CD14-positive monocyte (primary cell): ENCODE measurements at regions not wholly inside any gene's neighbourhood (a gene's known extent, or its start where the extent isn't known, plus 50 kb on each side); places are given as distances from the start of the nearest gene placed in this dataset.

Experiments used
- DNase-seq, 3 donors: peaks; one replicate each; pipeline ENCODE4 v3.0.0-alpha.2; 2011 to 2022
- H2AFZ ChIP-seq: 2 replicates; pipeline ENCODE4 v1.6.0; 2012; ENCODE audit warnings: mild to moderate bottlenecking, low read depth, low read length, inconsistent platforms; ENCODE audit not compliant: insufficient read depth, poor library complexity, severe bottlenecking
- H3K27ac ChIP-seq, 2 donors: 1 replicate in 1 of 2; 2 replicates in 1 of 2; pipeline ENCODE4 v1.5.1; 2012 to 2013; ENCODE audit warnings: low read length in 2 of 2, control low read depth in 1 of 2, inconsistent platforms in 1 of 2, low read depth in 1 of 2, mild to moderate bottlenecking in 1 of 2
- H3K27me3 ChIP-seq, 2 donors: one replicate each; pipeline versions ENCODE4 v1.6.0 to v1.6.1; 2011 to 2013; ENCODE audit warnings: low read length in 2 of 2; ENCODE audit not compliant: control insufficient read depth in 2 of 2, insufficient read depth in 2 of 2
- H3K36me3 ChIP-seq, 2 donors: replicated peaks in 1 of 2; 1 replicate in 1 of 2; 2 replicates in 1 of 2; pipeline versions ENCODE4 v1.5.1 to v1.6.1; 2012 to 2013; ENCODE audit warnings: low read length in 2 of 2, control low read depth in 1 of 2, inconsistent platforms in 1 of 2, mild to moderate bottlenecking in 1 of 2; ENCODE audit not compliant: insufficient read depth in 2 of 2, control insufficient read depth in 1 of 2
- H3K4me1 ChIP-seq, 2 donors: 1 replicate in 1 of 2; 2 replicates in 1 of 2; pipeline versions ENCODE4 v1.5.1 to v1.6.1; 2012 to 2013; ENCODE audit warnings: low read length in 2 of 2, control low read depth in 1 of 2, inconsistent platforms in 1 of 2, mild to moderate bottlenecking in 1 of 2, moderate library complexity in 1 of 2; ENCODE audit not compliant: insufficient read depth in 2 of 2, control insufficient read depth in 1 of 2
- H3K4me2 ChIP-seq: replicated peaks from 2 replicates; pipeline ENCODE3; 2012; ENCODE audit warnings: low read length, moderate library complexity, mild to moderate bottlenecking; ENCODE audit not compliant: poor library complexity, severe bottlenecking; ENCODE audit errors: extremely low read depth
- H3K4me3 ChIP-seq, 3 experiments: fragments of 200-600 bp in 1 of 3; sonication (generic) in 1 of 3; replicated peaks in 1 of 3; 1 replicate in 2 of 3; 2 replicates in 1 of 3; pipeline ENCODE4 v1.5.1; 2011 to 2013; ENCODE audit warnings: low read length in 3 of 3, mild to moderate bottlenecking in 3 of 3, control low read depth in 2 of 3, low read depth in 2 of 3, inconsistent platforms in 1 of 3, moderate library complexity in 1 of 3
- H3K79me2 ChIP-seq: 2 replicates; pipeline ENCODE4 v1.6.0; 2012; ENCODE audit warnings: mild to moderate bottlenecking, control low read depth, inconsistent platforms, low read length, moderate library complexity; ENCODE audit not compliant: insufficient read depth
- H3K9ac ChIP-seq: 2 replicates; pipeline ENCODE4 v1.6.0; 2017; ENCODE audit warnings: low read length, mild to moderate bottlenecking; ENCODE audit not compliant: insufficient read depth, poor library complexity, severe bottlenecking
- H3K9me3 ChIP-seq, 2 donors: replicated peaks in 1 of 2; 1 replicate in 1 of 2; 2 replicates in 1 of 2; pipeline versions ENCODE4 v1.5.1 to v1.6.1; 2012 to 2013; ENCODE audit warnings: low read length in 2 of 2, control low read depth in 1 of 2; ENCODE audit not compliant: control insufficient read depth in 1 of 2, insufficient read depth in 1 of 2
- H4K20me1 ChIP-seq: 2 replicates; pipeline ENCODE4 v1.6.0; 2012; ENCODE audit warnings: mild to moderate bottlenecking, low read length, control low read depth, moderate library complexity; ENCODE audit not compliant: insufficient read depth
- H3K27ac Mint-ChIP-seq, 7 donors: one replicate each; pipeline ENCODE4 v1.8.0; 2020; ENCODE audit warnings: mild to moderate bottlenecking in 7 of 7, mixed read lengths in 7 of 7, moderate library complexity in 6 of 7, inconsistent platforms in 2 of 7
- H3K27me3 Mint-ChIP-seq, 3 donors: one replicate each; pipeline ENCODE4 v1.8.0; 2021 to 2022; ENCODE audit warnings: low read depth in 3 of 3, mild to moderate bottlenecking in 3 of 3, mixed read lengths in 3 of 3, moderate library complexity in 3 of 3, inconsistent platforms in 1 of 3
- H3K36me3 Mint-ChIP-seq, 2 donors: one replicate each; pipeline ENCODE4 v1.8.0; 2020; ENCODE audit warnings: mixed read lengths in 2 of 2, inconsistent platforms in 1 of 2, mild to moderate bottlenecking in 1 of 2
- H3K4me1 Mint-ChIP-seq: one replicate; pipeline ENCODE4 v1.8.0; 2020; ENCODE audit warnings: mild to moderate bottlenecking, mixed read lengths
- H3K4me3 Mint-ChIP-seq, 2 donors: one replicate each; pipeline ENCODE4 v1.8.0; 2020; ENCODE audit warnings: mild to moderate bottlenecking in 2 of 2, mixed read lengths in 2 of 2, moderate library complexity in 1 of 2
- H3K9me3 Mint-ChIP-seq, 7 donors: one replicate each; pipeline ENCODE4 v1.8.0; 2020 to 2022; ENCODE audit warnings: mixed read lengths in 7 of 7, mild to moderate bottlenecking in 6 of 7, moderate library complexity in 6 of 7, inconsistent platforms in 2 of 7
- CTCF ChIP-seq: fragments of 200-600 bp; IDR thresholded peaks from one replicate; pipeline ENCODE4 v1.8.0; 2022; ENCODE audit warnings: antibody characterized with exemption, mild to moderate bottlenecking
- WGBS: methylation state at CpG from one replicate; pipeline ENCODE4 v1.1.5; 2013; ENCODE audit warnings: missing lambda C conversion rate; ENCODE audit not compliant: insufficient coverage; 5-methylcytosine and 5-hydroxymethylcytosine counted together
- intact Hi-C, 2 donors: fragments of 100-400 bp; cut with micrococcal nuclease; formaldehyde crosslinking; loops; one replicate each; pipeline versions ENCODE4 v1.15.0 to v1.15.1; 2023

DNA sequence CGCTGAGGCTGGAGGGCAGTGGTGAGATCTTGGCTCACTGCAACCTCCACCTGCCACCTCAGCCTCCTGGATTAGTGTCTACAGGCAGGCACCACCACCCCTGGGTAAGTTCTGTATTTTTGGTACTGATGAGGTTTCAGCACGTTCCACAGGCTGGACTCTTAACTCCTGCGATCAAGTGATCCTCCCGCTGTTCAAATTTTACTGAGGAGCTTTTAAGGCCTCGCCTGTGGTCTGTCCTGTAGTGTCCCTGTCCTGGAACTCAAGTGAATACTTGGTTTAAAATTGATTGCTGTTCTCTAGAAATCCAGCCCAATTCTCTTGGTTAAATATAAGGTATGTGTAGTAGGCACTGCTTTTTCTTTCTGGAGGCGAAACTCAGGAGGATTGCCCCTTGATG lies 65.2 kb downstream of the DPRX start:
- no peaks in the 10 kb centered on the region for H3K79me2 ChIP-seq
- H3K4me1 ChIP-seq, result no peaks in the 10 kb centered on the region
- H3K27me3 ChIP-seq, result no peaks in the 10 kb centered on the region
- no peak overlapping the region for H3K27ac Mint-ChIP-seq
- peaks cover 0 to 3% (median 2%) of the 10 kb centered on the region in 3 donors for H3K27me3 Mint-ChIP-seq
- no peak for TF ChIP-seq CTCF
- no peak overlapping the region for H3K4me2 ChIP-seq
- H3K4me3 Mint-ChIP-seq, result no peak overlapping the region
- no peak overlapping the region for H2AFZ ChIP-seq
- H3K4me1 Mint-ChIP-seq, result no peaks in the 10 kb centered on the region
- WGBS, result 91% methylated on average over 5 of the region's 6 CpGs
- H3K27ac ChIP-seq, result no peak overlapping the region
- peaks cover 12 to 60% (median 48%) of the 10 kb centered on the region in 7 donors for H3K9me3 Mint-ChIP-seq
- DNase-seq, result no peak
- H3K4me3 ChIP-seq, result no peak overlapping the region
- H3K36me3 Mint-ChIP-seq, result no peaks in the 10 kb centered on the region
- H3K9me3 ChIP-seq, result peaks cover 25 to 66% of the 10 kb centered on the region in 2 donors
- no peaks in the 10 kb centered on the region for H3K36me3 ChIP-seq
- no peak overlapping the region for H3K9ac ChIP-seq
- intact Hi-C loops, result no loop called here
- H4K20me1 ChIP-seq, result no peaks in the 10 kb centered on the region

GRCh38 chr19:53703361-53703760 lies 71.6 kb downstream of the DPRX start:
- DNase-seq, result no peak
- WGBS, result 79% methylated on average over 3 of the region's 6 CpGs
- no peak overlapping the region for H2AFZ ChIP-seq
- H3K4me1 ChIP-seq, result no peaks in the 10 kb centered on the region
- Mint-ChIP-seq H3K9me3 (peaks cover 4 to 30% (median 19%) of the 10 kb centered on the region in 7 donors), H3K36me3 (no peaks in the 10 kb centered on the region), H3K4me1 (no peaks in the 10 kb centered on the region), H3K27ac (no peak overlapping the region), H3K27me3 (peaks cover 1 to 7% (median 2%) of the 10 kb centered on the region in 3 donors), H3K4me3 (no peak overlapping the region)
- intact Hi-C loops, result no loop called here
- H3K4me3 ChIP-seq, result no peak overlapping the region
- no peak for TF ChIP-seq CTCF
- no peak overlapping the region for H3K4me2 ChIP-seq
- H4K20me1 ChIP-seq, result no peaks in the 10 kb centered on the region
- H3K79me2 ChIP-seq, result no peaks in the 10 kb centered on the region
- H3K27me3 ChIP-seq, result no peaks in the 10 kb centered on the region
- no peaks in the 10 kb centered on the region for H3K36me3 ChIP-seq
- no peak overlapping the region for H3K9ac ChIP-seq
- H3K9me3 ChIP-seq, result peaks cover 0 to 21% of the 10 kb centered on the region in 2 donors
- H3K27ac ChIP-seq, result no peak overlapping the region
